Keratinocyte (primary cell): ENCODE measurements at regions not wholly inside any gene's neighbourhood (a gene's known extent, or its start where the extent isn't known, plus 50 kb on each side); places are given as distances from the start of the nearest gene placed in this dataset.

ENCODE experiments used
- DNase-seq: peaks from one replicate; pipeline ENCODE4 v3.0.0-alpha.2; 2011; ENCODE audit warnings: low read depth, missing footprints, low spot score
- FAIRE-seq: peaks from 2 replicates; lab custom pipeline; 2011; peaks lifted over from hg19 to GRCh38; lab: Jason Lieb, UNC
- H2AFZ ChIP-seq: 2 replicates; pipeline ENCODE4 v1.6.0; 2012; ENCODE audit warnings: low read length, control low read depth, inconsistent platforms; ENCODE audit not compliant: control insufficient read depth
- H3K27ac ChIP-seq: 2 replicates; pipeline ENCODE4 v1.5.1; 2011; ENCODE audit warnings: low read length; ENCODE audit not compliant: control insufficient read depth, insufficient read depth
- H3K27me3 ChIP-seq: 3 replicates; pipeline ENCODE4 v1.6.0; 2011; ENCODE audit warnings: low read length; ENCODE audit not compliant: control insufficient read depth, insufficient read depth; ENCODE audit errors: extremely low read depth
- H3K36me3 ChIP-seq, 2 experiments: 2 replicates in 1 of 2; 3 replicates in 1 of 2; pipeline ENCODE4 v1.5.1; 2011; ENCODE audit warnings: low read length in 2 of 2, mild to moderate bottlenecking in 1 of 2; ENCODE audit not compliant: control insufficient read depth in 2 of 2, insufficient read depth in 2 of 2; ENCODE audit errors: extremely low read depth in 1 of 2
- H3K4me1 ChIP-seq: 3 replicates; pipeline ENCODE4 v1.5.1; 2011; ENCODE audit warnings: low read length; ENCODE audit not compliant: control insufficient read depth, insufficient read depth; ENCODE audit errors: extremely low read depth
- H3K4me2 ChIP-seq: 3 replicates; pipeline ENCODE4 v1.6.0; 2011; ENCODE audit warnings: low read depth, low read length; ENCODE audit not compliant: control insufficient read depth, insufficient read depth; ENCODE audit errors: extremely low read depth
- H3K4me3 ChIP-seq, 3 experiments: fragments of 200-600 bp in 1 of 3; sonication (generic) in 1 of 3; 2 replicates in 2 of 3; 3 replicates in 1 of 3; pipeline ENCODE4 v1.5.1; 2011 to 2016; ENCODE audit warnings: low read length in 3 of 3, mild to moderate bottlenecking in 3 of 3, control low read depth in 2 of 3, inconsistent platforms in 1 of 3, low read depth in 1 of 3, mixed read lengths in 1 of 3, mixed run types in 1 of 3, moderate library complexity in 1 of 3; ENCODE audit not compliant: control insufficient read depth in 2 of 3, insufficient read depth in 2 of 3; ENCODE audit errors: extremely low read depth in 1 of 3
- H3K79me2 ChIP-seq: 2 replicates; pipeline ENCODE4 v1.6.0; 2012; ENCODE audit warnings: low read length; ENCODE audit not compliant: control insufficient read depth, insufficient read depth
- H3K9ac ChIP-seq: 3 replicates; pipeline ENCODE4 v1.6.0; 2011; ENCODE audit warnings: low read length; ENCODE audit not compliant: control insufficient read depth, insufficient read depth; ENCODE audit errors: extremely low read depth
- H3K9me1 ChIP-seq: 3 replicates; pipeline ENCODE4 v1.6.0; 2011; ENCODE audit warnings: low read length; ENCODE audit not compliant: control insufficient read depth, insufficient read depth; ENCODE audit errors: extremely low read depth
- H3K9me3 ChIP-seq: 2 replicates; pipeline ENCODE4 v1.5.1; 2012; ENCODE audit warnings: low read depth, low read length; ENCODE audit not compliant: control insufficient read depth
- H4K20me1 ChIP-seq: 3 replicates; pipeline ENCODE4 v1.6.0; 2011; ENCODE audit warnings: low read length; ENCODE audit not compliant: control insufficient read depth, insufficient read depth; ENCODE audit errors: extremely low read depth
- CTCF ChIP-seq, 3 experiments: IDR thresholded peaks in 1 of 3; conservative IDR thresholded peaks in 1 of 3; optimal IDR thresholded peaks in 1 of 3; 2 replicates in 2 of 3; 3 replicates in 1 of 3; pipeline versions ENCODE3 to v1.5.1; 2011; ENCODE audit warnings: low read length in 3 of 3, mild to moderate bottlenecking in 3 of 3, moderate library complexity in 2 of 3, control low read depth in 1 of 3, inconsistent platforms in 1 of 3; ENCODE audit not compliant: insufficient read depth in 2 of 3; ENCODE audit errors: extremely low read depth in 1 of 3
- EZH2 ChIP-seq: IDR thresholded peaks from one replicate; pipeline ENCODE4 v1.6.1; 2012; ENCODE audit warnings: inconsistent platforms, mild to moderate bottlenecking, low read length, moderate library complexity
- dilution Hi-C: fragments of 300-500 bp; cut with MboI; formaldehyde crosslinking; loops from one replicate; pipeline ENCODE4 v1.7.0; 2020; ENCODE audit warnings: low sequenced_read_pairs; ENCODE audit not compliant: extremely low pct_ligation_motif_present

GRCh38 chr10:1968257-1969033, 231.1 kb upstream of the ADARB2 start:
- Histone ChIP-seq H3K9me3 (peaks cover 4% of the 10 kb centered on the region), H3K79me2 (no peaks in the 10 kb centered on the region), H3K4me3 (no peak overlapping the region), H3K4me1 (no peaks in the 10 kb centered on the region), H3K9me1 (no peaks in the 10 kb centered on the region), H2AFZ (no peak overlapping the region), H3K27ac (no peak overlapping the region), H3K4me2 (no peak overlapping the region), H3K9ac (no peak overlapping the region), H3K36me3 (no peaks in the 10 kb centered on the region), H4K20me1 (no peaks in the 10 kb centered on the region), H3K27me3 (no peaks in the 10 kb centered on the region)
- no peak for FAIRE-seq
- dilution Hi-C loops, result no loop called here
- TF ChIP-seq EZH2 (no peak), CTCF (optimal IDR thresholded peaks at IDR 0.05 in 1 of 3, IDR thresholded peaks at IDR 0.05 in 1 of 3, conservative IDR thresholded peaks at IDR 0.05 in 1 of 3; ENCODE audit: extremely low read depth in 1 of 3, insufficient read depth in 2 of 3, low read length in 3 of 3) (no peak)
- DNase-seq, result no peak

GRCh38 chr10:1966712-1967376, 229.5 kb upstream of the ADARB2 start:
- H3K9me3 ChIP-seq, result peaks cover 4% of the 10 kb centered on the region
- no peak overlapping the region for H2AFZ ChIP-seq
- no peaks in the 10 kb centered on the region for H3K4me1 ChIP-seq
- no peaks in the 10 kb centered on the region for H3K79me2 ChIP-seq
- no peaks in the 10 kb centered on the region for H4K20me1 ChIP-seq
- no peaks in the 10 kb centered on the region for H3K9me1 ChIP-seq
- dilution Hi-C loops, result no loop called here
- TF ChIP-seq EZH2, result no peak
- TF ChIP-seq CTCF (optimal IDR thresholded peaks at IDR 0.05 in 1 of 3, IDR thresholded peaks at IDR 0.05 in 1 of 3, conservative IDR thresholded peaks at IDR 0.05 in 1 of 3; ENCODE audit: extremely low read depth in 1 of 3, insufficient read depth in 2 of 3, low read length in 3 of 3), result no peak
- no peaks in the 10 kb centered on the region for H3K36me3 ChIP-seq
- no peak for FAIRE-seq
- no peak overlapping the region for H3K4me3 ChIP-seq
- no peak for DNase-seq
- H3K27me3 ChIP-seq, result no peaks in the 10 kb centered on the region
- H3K27ac ChIP-seq, result no peak overlapping the region
- no peak overlapping the region for H3K4me2 ChIP-seq
- H3K9ac ChIP-seq, result no peak overlapping the region
